Posterior cingulate gyrus (tissue), 11 donors: ENCODE measurements at regions not wholly inside any gene's neighbourhood (a gene's known extent, or its start where the extent isn't known, plus 50 kb on each side); places are given as distances from the start of the nearest gene placed in this dataset.

Source experiments
- DNase-seq, 10 donors: peaks; one replicate each; pipeline versions ENCODE4 v3.0.0 to v3.0.0-alpha.2; 2020 to 2021; ENCODE audit warnings: mixed read lengths in 3 of 10
- intact Hi-C: fragments of 100-400 bp; cut with DNase I; formaldehyde crosslinking; loops from one replicate; pipeline ENCODE4 v1.15.1; 2023

- intact Hi-C loops = no loop called here
Observed at GRCh38 chr20:52787216-52787615, 184.9 kb upstream of the TSHZ2 start.

GRCh38 chr20:52785679-52786078 is 186.5 kb upstream of the TSHZ2 start:
- DNase-seq = no peak

More at GRCh38 chr20:52787216-52787615, 184.9 kb upstream of the TSHZ2 start:
- no peak for DNase-seq

GRCh38 chr20:52783769-52784168 is 188.4 kb upstream of the TSHZ2 start:
- intact Hi-C loops = no loop called here
- DNase-seq = no peak

More at GRCh38 chr20:52785679-52786078, 186.5 kb upstream of the TSHZ2 start:
- intact Hi-C loops = no loop called here

DNA sequence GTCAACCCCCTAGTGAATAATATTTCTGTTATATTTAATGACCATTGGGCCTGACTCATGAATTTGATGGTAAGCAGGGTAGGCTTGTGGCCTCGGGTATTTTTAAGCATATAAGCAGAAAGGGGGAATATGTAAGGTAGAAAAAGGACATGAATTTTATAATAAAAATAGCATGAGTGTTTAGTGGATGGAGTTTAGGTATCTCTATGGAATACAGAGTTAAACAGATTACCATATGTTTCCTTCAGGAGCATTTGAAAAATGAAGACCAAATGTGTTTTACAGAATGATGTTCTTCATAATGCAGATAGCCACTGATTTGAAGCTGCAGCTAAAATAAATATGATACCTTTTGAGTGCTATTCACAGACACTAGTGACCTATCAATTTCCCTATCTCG is 191.7 kb upstream of the TSHZ2 start:
- intact Hi-C loops = no loop called here
- no peak for DNase-seq

DNA sequence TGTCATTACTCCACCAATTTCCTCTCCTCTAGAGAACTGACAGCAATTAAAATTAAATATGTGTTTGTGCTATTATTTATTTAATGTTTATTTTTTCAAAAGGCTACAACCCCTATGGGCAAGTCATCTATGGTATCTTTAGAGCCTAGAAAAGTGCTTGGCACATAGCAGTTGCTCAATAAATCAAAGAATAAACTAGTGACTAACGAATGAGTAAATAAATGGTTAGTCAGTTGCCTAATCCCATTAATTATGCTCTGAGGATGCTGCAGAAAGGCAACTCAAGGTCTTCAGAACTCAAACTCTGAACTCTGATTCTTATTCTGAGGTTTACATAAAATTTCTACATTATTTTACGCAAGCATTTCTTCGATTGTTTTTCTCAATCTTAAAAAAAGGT is 193.0 kb upstream of the TSHZ2 start:
- DNase-seq = no peak
- intact Hi-C loops = no loop called here

DNA sequence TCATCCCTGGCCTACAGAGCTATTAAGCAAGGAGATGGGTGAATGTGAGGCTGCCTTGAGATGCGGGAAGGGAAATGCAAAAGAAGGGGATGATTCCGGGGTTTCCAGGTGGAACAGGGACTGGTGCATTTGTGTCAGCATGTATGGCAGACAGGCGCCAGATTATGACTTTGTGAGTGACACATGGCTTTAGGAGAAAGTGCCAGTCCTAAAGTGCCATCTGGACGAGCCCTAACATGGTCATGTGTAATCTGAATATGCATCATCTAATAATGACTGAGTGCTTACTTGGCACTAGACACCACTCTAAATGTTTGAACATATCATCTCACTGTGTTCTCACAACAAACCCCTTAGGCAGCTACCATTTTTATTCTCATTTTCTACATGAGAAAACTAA is 195.0 kb upstream of the TSHZ2 start:
- intact Hi-C loops = no loop called here

DNA sequence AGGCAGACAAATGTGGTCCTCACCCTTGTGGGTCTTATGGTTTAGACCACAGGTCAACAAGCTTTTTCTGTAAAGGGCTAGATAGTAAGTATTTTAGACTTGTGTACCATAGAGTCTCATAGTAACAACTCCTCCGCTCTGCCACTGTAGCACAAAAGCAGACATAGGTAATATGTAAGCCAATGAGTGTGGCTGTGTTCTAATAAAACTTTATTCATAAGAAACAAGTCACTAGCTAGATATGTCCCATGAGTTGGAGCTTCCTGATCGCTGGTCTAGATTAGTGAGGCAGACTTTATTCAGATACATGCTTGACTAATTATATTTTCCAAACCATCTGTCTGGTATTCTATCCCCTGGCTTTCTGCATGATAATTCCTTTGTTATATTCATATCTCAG is 196.4 kb upstream of the TSHZ2 start:
- intact Hi-C loops = no loop called here
- no peak for DNase-seq

More for the DNA sequence above, 195.0 kb upstream of the TSHZ2 start:
- no peak for DNase-seq

DNA sequence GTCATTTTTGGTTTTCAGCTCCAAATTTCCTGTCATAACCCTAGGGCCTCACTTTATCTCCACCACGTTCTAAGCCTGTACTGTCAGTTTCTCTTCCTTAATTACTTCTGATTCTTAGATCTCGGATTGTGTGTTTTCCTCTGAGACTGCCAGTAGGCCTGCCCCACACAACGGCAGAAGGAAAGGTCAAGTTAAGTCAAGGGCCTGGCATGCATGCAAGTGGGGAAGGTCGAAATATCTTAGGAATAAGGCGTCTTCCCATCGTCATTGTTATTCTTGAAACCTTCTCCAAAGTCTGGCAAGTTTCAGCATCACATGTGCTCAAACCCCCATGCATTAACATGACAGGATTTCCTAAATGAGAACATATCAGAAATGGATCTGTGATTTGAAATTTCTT is 203.5 kb upstream of the TSHZ2 start:
- intact Hi-C loops = no loop called here
- no peak for DNase-seq

DNA sequence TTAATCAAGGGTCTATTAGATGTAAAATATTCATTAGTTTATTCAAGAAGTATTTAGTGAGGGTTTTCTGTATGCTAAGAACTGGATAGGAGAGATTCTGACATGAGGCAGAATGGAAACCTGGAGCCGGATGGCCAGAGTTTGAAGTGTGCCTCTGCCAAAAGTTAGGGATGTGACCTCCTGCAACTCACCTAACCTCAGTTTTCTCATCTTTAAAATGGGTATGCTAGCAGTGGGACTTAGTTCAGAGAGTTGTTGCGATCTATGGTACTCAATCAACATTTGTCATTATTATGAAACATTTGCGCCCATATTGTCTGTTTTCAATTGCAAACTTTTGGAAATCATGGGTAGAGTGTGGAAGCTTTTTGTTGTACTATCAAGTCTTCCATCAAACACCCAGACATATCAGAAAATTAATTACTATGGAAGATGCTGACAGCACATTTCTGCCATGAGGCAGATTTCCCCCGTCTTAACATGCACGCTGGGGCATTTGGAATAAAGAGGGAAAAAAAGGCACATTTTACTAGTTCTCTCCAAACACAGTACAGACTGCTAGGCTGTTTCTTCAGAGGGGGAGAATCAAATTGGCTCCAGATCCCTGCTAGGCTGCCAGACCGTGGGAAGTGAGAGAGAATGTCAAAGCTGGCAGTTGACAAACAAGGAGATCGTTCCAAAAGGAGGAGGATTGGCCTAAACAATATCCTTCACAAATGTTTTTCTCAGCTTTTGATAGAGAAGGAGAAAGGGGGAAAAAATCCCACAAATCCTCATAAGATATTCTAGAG is 205.3 kb upstream of the TSHZ2 start:
- DNase-seq = peak in 1 of 10 donors; percentile 22

GRCh38 chr20:52763321-52763853 is 208.8 kb upstream of the TSHZ2 start:
- intact Hi-C loops = no loop called here
- no peak for DNase-seq

More for the DNA sequence above, 205.3 kb upstream of the TSHZ2 start:
- intact Hi-C loops = no loop called here

DNA sequence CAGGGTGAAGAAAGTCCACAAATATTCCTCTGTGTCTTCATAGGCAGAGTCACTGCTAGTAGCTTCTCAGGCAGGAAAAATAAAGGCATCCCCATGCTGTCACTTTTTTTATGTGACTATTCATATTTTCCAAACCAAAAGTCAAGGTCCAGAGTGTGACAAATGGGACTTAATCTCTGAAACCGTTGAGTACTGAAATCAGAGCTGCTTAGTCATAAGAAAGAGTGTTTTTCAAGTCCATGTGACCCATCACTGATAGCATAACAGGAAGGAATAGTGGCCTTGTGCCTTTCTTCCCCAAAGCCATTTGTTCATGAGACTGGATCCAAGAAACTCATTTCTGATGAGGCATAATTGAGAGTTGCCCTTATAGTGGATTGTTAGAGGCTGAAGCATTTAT is 210.3 kb upstream of the TSHZ2 start:
- no peak for DNase-seq
- intact Hi-C loops = no loop called here

DNA sequence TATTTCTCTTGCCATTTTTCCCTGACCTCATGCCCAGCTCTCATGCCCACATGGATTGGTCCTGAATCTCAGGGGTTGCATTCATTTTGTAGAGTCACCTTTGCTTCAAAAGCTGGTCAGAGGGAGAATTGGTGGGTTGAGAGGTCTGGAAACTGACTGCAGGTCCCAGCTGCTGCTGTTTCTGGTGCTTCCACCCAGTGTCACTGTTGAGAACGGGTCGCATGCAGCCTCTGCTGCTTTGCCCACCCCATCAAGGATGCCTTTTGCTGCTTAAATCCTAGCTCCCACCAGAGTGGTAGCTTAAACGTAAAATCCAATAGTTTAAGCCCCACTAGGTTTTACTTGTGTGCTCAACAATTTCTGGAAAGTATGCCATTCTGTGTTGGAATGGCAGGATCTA is 211.4 kb upstream of the TSHZ2 start:
- intact Hi-C loops = no loop called here
- no peak for DNase-seq

- intact Hi-C loops = no loop called here
- DNase-seq = no peak
Observed at GRCh38 chr20:52757411-52757810, 214.7 kb upstream of the TSHZ2 start.

- intact Hi-C loops = no loop called here
- DNase-seq = no peak
Observed at GRCh38 chr20:52755744-52756143, 216.4 kb upstream of the TSHZ2 start.

DNA sequence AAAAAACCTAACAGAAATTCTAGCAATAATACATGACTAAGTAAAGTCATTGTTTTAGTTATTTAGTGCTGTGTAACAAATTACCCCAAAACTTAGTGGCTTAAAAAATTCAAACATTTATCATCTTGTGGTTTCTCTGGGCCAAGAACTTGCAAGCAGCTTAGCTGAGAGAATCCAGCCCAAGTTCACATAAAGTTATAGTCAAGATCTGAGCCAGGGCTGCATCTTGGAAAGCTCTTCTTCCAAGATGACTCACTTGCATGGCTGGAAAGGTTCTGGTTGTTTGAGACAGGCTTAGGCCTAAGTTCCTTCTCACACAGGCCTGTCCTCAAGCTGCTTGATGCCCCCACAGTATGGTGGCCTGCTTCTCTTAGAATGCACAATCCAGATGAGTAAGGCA is 217.8 kb upstream of the TSHZ2 start:
- DNase-seq = no peak
- intact Hi-C loops = no loop called here

- intact Hi-C loops = no loop called here
- DNase-seq = no peak
Observed at GRCh38 chr20:52752023-52752422, 220.1 kb upstream of the TSHZ2 start.

DNA sequence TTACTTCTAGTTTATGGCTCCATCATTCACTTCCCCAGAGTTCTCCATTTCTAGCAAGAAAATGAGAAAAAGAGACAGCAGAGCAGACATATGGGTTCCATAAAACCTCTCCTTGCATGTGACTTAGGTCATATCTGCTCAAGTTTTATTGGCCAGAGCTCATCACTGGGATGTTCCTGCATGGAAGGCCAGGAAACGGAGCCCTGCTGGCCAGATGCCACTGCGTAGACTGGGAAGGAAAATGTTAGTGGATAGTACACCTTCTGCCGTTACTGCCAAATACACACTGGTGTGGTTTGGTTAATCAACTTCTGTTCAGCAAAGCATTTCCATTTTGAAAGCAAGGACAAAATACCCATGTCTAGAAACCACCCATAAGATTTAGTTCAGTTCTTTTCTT is 220.6 kb upstream of the TSHZ2 start:
- DNase-seq = no peak
- intact Hi-C loops = no loop called here

DNA sequence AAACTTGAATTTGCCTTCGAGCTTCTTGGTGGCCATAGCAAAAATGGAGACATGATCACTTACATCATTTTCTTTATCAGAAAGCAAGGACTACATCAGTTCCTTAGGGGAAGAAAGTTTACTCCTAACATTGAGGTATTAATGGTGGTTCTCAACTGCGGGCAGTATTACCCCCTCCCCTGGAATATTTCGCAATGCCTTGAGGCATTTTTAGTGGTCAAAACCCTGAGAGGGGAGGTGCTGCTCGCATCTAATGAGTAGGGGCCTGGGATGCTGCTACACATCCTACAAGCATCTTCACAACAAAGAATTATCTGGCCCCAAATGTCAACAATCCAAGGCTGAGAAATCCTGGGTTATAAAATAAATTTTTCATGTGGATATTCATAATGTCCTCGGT is 222.2 kb upstream of the TSHZ2 start:
- DNase-seq = no peak
- intact Hi-C loops = no loop called here

GRCh38 chr20:52748990-52749389 is 223.2 kb upstream of the TSHZ2 start:
- intact Hi-C loops = no loop called here
- no peak for DNase-seq

DNA sequence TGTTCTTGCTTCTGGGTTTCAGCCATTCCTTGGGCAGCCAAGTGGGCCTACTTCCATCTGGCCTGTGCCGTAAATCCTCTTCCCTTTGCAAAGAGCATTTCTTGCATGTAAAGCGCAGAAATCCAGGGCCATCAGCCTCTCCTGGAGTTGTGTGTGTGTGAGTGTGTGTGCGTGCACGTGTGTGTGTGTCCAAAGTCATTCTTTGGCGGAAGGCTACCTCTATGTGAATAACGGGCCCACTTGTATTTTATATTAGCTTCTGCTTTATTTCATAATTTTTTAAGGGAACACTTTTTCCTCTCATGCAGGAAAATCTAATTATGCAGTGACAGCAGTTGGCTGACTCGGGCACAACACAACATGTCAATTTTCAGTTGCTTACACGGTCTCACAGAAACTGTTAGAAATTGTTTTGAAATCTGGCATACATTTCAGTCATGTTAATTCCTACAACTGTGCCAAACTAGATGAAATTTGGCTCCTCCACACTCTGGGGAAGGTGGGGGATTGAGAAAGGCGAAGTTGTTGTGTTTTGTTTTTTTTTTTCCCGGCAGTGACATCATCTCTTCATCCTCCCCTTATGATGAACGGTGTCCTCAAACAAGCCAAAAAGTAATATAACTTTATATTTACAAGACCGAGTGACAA is 223.7 kb upstream of the TSHZ2 start:
- intact Hi-C loops = no loop called here
- DNase-seq = peak in 1 of 10 donors; percentile 72

DNA sequence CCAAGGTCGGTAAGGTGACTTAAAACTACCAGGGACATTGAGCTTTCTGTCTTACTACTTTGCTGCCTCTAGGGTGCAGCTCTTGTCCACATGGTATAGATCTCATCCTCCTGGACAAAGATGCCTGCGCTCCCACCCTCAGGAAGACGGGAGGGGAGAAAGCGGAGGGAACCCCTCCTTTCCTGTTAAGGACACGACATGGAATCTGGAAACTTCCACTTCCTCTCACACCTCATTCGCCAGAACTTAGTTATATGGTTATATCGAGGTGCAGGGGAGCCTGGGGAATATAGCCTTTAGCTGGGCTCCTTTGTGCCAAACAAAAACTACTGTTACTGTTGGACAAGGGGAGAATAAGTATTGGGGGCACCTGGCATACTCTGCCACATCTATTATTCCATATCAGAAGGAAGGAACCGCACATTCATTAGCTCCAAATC is 224.3 kb upstream of the TSHZ2 start:
- DNase-seq = no peak

GRCh38 chr20:52746770-52747169 is 225.4 kb upstream of the TSHZ2 start:
- intact Hi-C loops = no loop called here
- DNase-seq = no peak

More for the DNA sequence above, 224.3 kb upstream of the TSHZ2 start:
- intact Hi-C loops = no loop called here
